Activated CD4-positive, alpha-beta T cell treated with anti-CD3 and anti-CD28 coated beads for 36 hours (primary cell): ENCODE measurements at regions not wholly inside any gene's neighbourhood (a gene's known extent, or its start where the extent isn't known, plus 50 kb on each side); places are given as distances from the start of the nearest gene placed in this dataset.
"Not testable (repeated sequence)": the region's sequence is repeated elsewhere in the genome, so short reads cannot be mapped to it uniquely, and the experiment has no call there.

Source experiments
- ATAC-seq: fragments of 200-7000 bp; cut with Tn5 transposase; one replicate; pipeline ENCODE4 v1.10.0; 2021; ENCODE audit warnings: mild to moderate bottlenecking, moderate library complexity
- CTCF ChIA-PET: fragments of 350-600 bp; sonication (Branson Sonifier 250); formaldehyde crosslinking; loops from one replicate; lab custom pipeline; 2021; ENCODE audit warnings: antibody characterized with exemption; lab: Charles Lee
- POLR2A ChIA-PET: fragments of 350-600 bp; sonication (Branson Sonifier 250); formaldehyde crosslinking; loops from one replicate; lab custom pipeline; 2021; ENCODE audit warnings: antibody characterized with exemption, inconsistent platforms; lab: Charles Lee
- DNase-seq: peaks from one replicate; pipeline ENCODE4 v3.0.0-alpha.2; 2020
- H3K27ac Mint-ChIP-seq: one replicate; pipeline ENCODE4 v1.8.0; 2021; ENCODE audit warnings: mixed read lengths
- H3K27me3 Mint-ChIP-seq: one replicate; pipeline ENCODE4 v1.8.0; 2021; ENCODE audit warnings: mixed read lengths
- H3K36me3 Mint-ChIP-seq: one replicate; pipeline ENCODE4 v1.8.0; 2021; ENCODE audit warnings: low read depth, mixed read lengths
- H3K4me1 Mint-ChIP-seq: one replicate; pipeline ENCODE4 v1.8.0; 2021; ENCODE audit warnings: mixed read lengths
- H3K4me3 Mint-ChIP-seq: one replicate; pipeline ENCODE4 v1.8.0; 2021; ENCODE audit warnings: mild to moderate bottlenecking, moderate library complexity, mixed read lengths
- H3K9me3 Mint-ChIP-seq: one replicate; pipeline ENCODE4 v1.8.0; 2021; ENCODE audit warnings: low read depth, mixed read lengths
- intact Hi-C, 2 experiments: fragments of 100-400 bp; cut with DNase I in 1 of 2; cut with micrococcal nuclease in 1 of 2; formaldehyde crosslinking; loops; one replicate each; pipeline versions ENCODE4 v1.14.2 to v1.15.1; 2022 to 2024; cut with DNase I, micrococcal nuclease

DNA sequence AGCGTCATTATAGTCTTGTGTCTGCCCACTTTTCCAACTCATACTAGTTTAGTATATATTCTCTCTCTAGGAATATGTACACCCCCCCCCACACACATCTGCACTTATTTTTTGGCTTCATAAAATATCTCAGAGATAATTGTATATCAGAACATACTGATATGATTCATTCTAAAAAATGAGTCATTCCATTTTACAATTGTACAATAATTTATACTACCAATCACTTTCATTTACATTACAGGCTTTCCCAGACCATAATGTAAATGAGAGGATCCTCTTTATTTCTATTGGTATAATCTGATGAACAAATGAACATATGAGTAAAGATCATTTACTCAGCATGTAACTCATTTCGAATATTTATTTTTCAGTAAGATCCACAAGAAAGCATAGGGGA, 1842.9 kb upstream of the C9orf72 start:
- Mint-ChIP-seq H3K9me3 (peaks cover 2% of the 10 kb centered on the region), H3K36me3 (no peaks in the 10 kb centered on the region), H3K4me1 (no peaks in the 10 kb centered on the region), H3K27ac (no peak overlapping the region), H3K4me3 (no peak overlapping the region), H3K27me3 (no peaks in the 10 kb centered on the region)
- ChIA-PET POLR2A (no interaction called here), CTCF (no interaction called here)
- ATAC-seq: no peak
- intact Hi-C loops: no loop called here
- DNase-seq: no peak

GRCh38 chr9:29422438-29422837, 1849.2 kb upstream of the C9orf72 start:
- Mint-ChIP-seq H3K27ac (no peak overlapping the region), H3K4me3 (no peak overlapping the region), H3K4me1 (no peaks in the 10 kb centered on the region), H3K9me3 (peaks cover 7% of the 10 kb centered on the region), H3K27me3 (no peaks in the 10 kb centered on the region), H3K36me3 (no peaks in the 10 kb centered on the region)
- no peak for ATAC-seq
- ChIA-PET CTCF (no interaction called here), POLR2A (no interaction called here)
- intact Hi-C loops: no loop called here
- DNase-seq: no peak

- H3K9me3 Mint-ChIP-seq: peaks cover 10% of the 10 kb centered on the region
- intact Hi-C loops: no loop called here
- H3K36me3 Mint-ChIP-seq: no peaks in the 10 kb centered on the region
- no peak overlapping the region for H3K27ac Mint-ChIP-seq
- no peak overlapping the region for H3K4me3 Mint-ChIP-seq
- H3K27me3 Mint-ChIP-seq: no peaks in the 10 kb centered on the region
- no peak for ATAC-seq
- no peaks in the 10 kb centered on the region for H3K4me1 Mint-ChIP-seq
- ChIA-PET POLR2A (no interaction called here), CTCF (no interaction called here)
- no peak for DNase-seq
These were observed 1858.9 kb upstream of the C9orf72 start for GRCh38 chr9:29432191-29432590.

- ATAC-seq, CTCF ChIA-PET, H3K4me3 Mint-ChIP-seq, H3K27ac Mint-ChIP-seq, DNase-seq, H3K4me1 Mint-ChIP-seq, intact Hi-C loops, POLR2A ChIA-PET, H3K36me3 Mint-ChIP-seq, H3K9me3 Mint-ChIP-seq, H3K27me3 Mint-ChIP-seq: not testable (repeated sequence)
These were observed 1859.4 kb upstream of the C9orf72 start for GRCh38 chr9:29432656-29433055.

- POLR2A ChIA-PET: no interaction called here
- CTCF ChIA-PET: no interaction called here
- H3K4me3 Mint-ChIP-seq: no peak overlapping the region
These were observed 1862.1 kb upstream of the C9orf72 start for GRCh38 chr9:29435368-29435767.

GRCh38 chr9:29437526-29437925, 1864.2 kb upstream of the C9orf72 start:
- ATAC-seq: no peak
- POLR2A ChIA-PET: no interaction called here

More at GRCh38 chr9:29435368-29435767, 1862.1 kb upstream of the C9orf72 start:
- ATAC-seq: no peak
- DNase-seq: no peak
- no peaks in the 10 kb centered on the region for H3K36me3 Mint-ChIP-seq
- intact Hi-C loops: no loop called here
- no peaks in the 10 kb centered on the region for H3K4me1 Mint-ChIP-seq
- no peak overlapping the region for H3K27ac Mint-ChIP-seq
- no peaks in the 10 kb centered on the region for H3K27me3 Mint-ChIP-seq
- peaks cover 6% of the 10 kb centered on the region for H3K9me3 Mint-ChIP-seq

DNA sequence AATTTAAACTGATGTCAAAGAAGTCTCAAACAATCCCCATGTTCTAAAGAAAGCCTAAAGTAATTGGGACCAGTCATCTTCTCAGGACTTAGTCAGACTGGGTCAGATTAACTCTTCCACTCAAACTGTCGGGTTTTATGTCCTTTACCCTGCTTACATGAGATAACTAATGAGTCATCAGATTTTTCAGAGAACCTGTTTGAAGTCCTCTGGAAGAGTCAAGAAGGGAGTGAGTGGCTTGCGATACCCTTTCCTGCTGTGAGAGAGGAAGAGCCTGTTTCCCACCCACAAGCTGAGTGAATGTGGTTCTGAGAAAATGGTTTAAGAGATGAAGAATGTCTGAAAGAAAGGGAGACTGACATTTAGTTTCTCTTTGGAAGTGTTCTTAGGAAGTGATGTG, 1866.7 kb upstream of the C9orf72 start:
- no peak for DNase-seq

More at GRCh38 chr9:29437526-29437925, 1864.2 kb upstream of the C9orf72 start:
- H3K27ac Mint-ChIP-seq: no peak overlapping the region
- CTCF ChIA-PET: no interaction called here
- H3K27me3 Mint-ChIP-seq: no peaks in the 10 kb centered on the region
- no peaks in the 10 kb centered on the region for H3K36me3 Mint-ChIP-seq
- H3K9me3 Mint-ChIP-seq: peaks cover 8% of the 10 kb centered on the region
- H3K4me1 Mint-ChIP-seq: no peaks in the 10 kb centered on the region
- no peak overlapping the region for H3K4me3 Mint-ChIP-seq
- DNase-seq: no peak
- intact Hi-C loops: no loop called here

DNA sequence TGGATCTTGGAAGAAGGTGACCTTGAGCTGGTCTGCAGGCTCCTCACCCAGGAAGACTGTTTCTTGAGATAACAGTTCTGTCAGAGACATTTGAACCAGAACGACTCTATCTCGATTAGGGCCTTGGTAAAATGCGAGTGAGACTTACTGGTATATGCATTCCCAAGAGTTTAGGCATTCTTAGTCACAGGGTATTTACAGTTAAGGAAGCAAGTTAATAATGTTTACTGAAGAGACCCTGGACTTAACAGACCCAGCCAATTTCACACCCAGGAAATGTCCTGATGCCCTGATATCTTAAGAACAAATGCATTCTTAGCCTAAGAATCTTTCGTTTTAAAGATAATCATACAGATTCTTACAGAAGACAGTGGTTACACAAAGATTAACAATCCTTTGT, 1867.2 kb upstream of the C9orf72 start:
- POLR2A ChIA-PET: no interaction called here
- DNase-seq (no peak), ATAC-seq (no peak)
- no peaks in the 10 kb centered on the region for H3K36me3 Mint-ChIP-seq
- H3K27ac Mint-ChIP-seq: no peak overlapping the region
- CTCF ChIA-PET: no interaction called here
- H3K4me3 Mint-ChIP-seq: no peak overlapping the region
- intact Hi-C loops: no loop called here
- peaks cover 6% of the 10 kb centered on the region for H3K9me3 Mint-ChIP-seq
- no peaks in the 10 kb centered on the region for H3K27me3 Mint-ChIP-seq
- no peaks in the 10 kb centered on the region for H3K4me1 Mint-ChIP-seq

More for the DNA sequence above, 1866.7 kb upstream of the C9orf72 start:
- intact Hi-C loops: no loop called here
- Mint-ChIP-seq H3K4me1 (no peaks in the 10 kb centered on the region), H3K36me3 (no peaks in the 10 kb centered on the region), H3K27ac (no peak overlapping the region), H3K9me3 (peaks cover 6% of the 10 kb centered on the region), H3K27me3 (no peaks in the 10 kb centered on the region), H3K4me3 (no peak overlapping the region)
- CTCF ChIA-PET: no interaction called here
- POLR2A ChIA-PET: no interaction called here
- no peak for ATAC-seq

GRCh38 chr9:29445751-29446150, 1872.5 kb upstream of the C9orf72 start:
- CTCF ChIA-PET: no interaction called here
- intact Hi-C loops: no loop called here
- Mint-ChIP-seq H3K27ac (no peak overlapping the region), H3K27me3 (no peaks in the 10 kb centered on the region), H3K36me3 (no peaks in the 10 kb centered on the region), H3K9me3 (peaks cover 4% of the 10 kb centered on the region), H3K4me1 (no peaks in the 10 kb centered on the region), H3K4me3 (no peak overlapping the region)
- POLR2A ChIA-PET: no interaction called here
- DNase-seq (no peak), ATAC-seq (no peak)

GRCh38 chr9:29449306-29449705, 1876.0 kb upstream of the C9orf72 start:
- ChIA-PET POLR2A (no interaction called here), CTCF (no interaction called here)
- no peaks in the 10 kb centered on the region for H3K36me3 Mint-ChIP-seq
- no peak for ATAC-seq
- H3K4me1 Mint-ChIP-seq: no peaks in the 10 kb centered on the region
- no peak overlapping the region for H3K27ac Mint-ChIP-seq
- H3K4me3 Mint-ChIP-seq: no peak overlapping the region
- peaks cover 7% of the 10 kb centered on the region for H3K9me3 Mint-ChIP-seq
- DNase-seq: no peak
- H3K27me3 Mint-ChIP-seq: no peaks in the 10 kb centered on the region
- intact Hi-C loops: no loop called here

- intact Hi-C loops, H3K27ac Mint-ChIP-seq, H3K4me3 Mint-ChIP-seq, CTCF ChIA-PET, H3K27me3 Mint-ChIP-seq, H3K36me3 Mint-ChIP-seq, H3K9me3 Mint-ChIP-seq, DNase-seq, POLR2A ChIA-PET, H3K4me1 Mint-ChIP-seq, ATAC-seq: not testable (repeated sequence)
These were observed 1877.1 kb upstream of the C9orf72 start for GRCh38 chr9:29450343-29450875.

- POLR2A ChIA-PET: no interaction called here
- DNase-seq (no peak), ATAC-seq (no peak)
- H3K27me3 Mint-ChIP-seq: no peaks in the 10 kb centered on the region
- H3K4me3 Mint-ChIP-seq: no peak overlapping the region
- H3K4me1 Mint-ChIP-seq: no peaks in the 10 kb centered on the region
- CTCF ChIA-PET: no interaction called here
- H3K27ac Mint-ChIP-seq: no peak overlapping the region
- H3K36me3 Mint-ChIP-seq: no peaks in the 10 kb centered on the region
- peaks cover 17% of the 10 kb centered on the region for H3K9me3 Mint-ChIP-seq
- intact Hi-C loops: no loop called here
These were observed 1883.7 kb upstream of the C9orf72 start for GRCh38 chr9:29456940-29457339.

DNA sequence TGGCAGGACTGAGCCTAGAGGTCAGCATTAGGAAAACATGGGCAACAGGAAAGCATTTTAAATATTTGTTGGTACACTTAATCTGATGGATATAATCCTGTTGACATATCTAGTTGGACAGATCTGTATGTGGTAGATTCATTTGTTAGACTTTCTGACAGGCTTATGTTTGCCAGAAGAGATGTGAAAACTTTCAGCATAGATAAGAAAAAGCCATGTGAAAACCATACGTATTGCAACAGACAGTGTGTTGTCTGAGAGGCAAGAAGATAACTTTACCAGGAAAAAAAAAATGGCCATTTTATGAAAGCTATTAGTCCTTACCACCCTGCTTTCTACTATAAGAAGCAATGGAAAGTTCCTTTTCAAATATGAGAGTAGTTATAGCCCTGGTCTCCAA, 1902.2 kb upstream of the C9orf72 start:
- intact Hi-C loops: no loop called here
- Mint-ChIP-seq H3K27ac (no peak overlapping the region), H3K9me3 (peaks cover 10% of the 10 kb centered on the region), H3K36me3 (no peaks in the 10 kb centered on the region), H3K4me3 (no peak overlapping the region), H3K27me3 (no peaks in the 10 kb centered on the region), H3K4me1 (no peaks in the 10 kb centered on the region)
- ATAC-seq (no peak), DNase-seq (no peak)
- ChIA-PET POLR2A (no interaction called here), CTCF (interaction anchor here (0.6 kb wide), 1 partner anchor 175 kb away, joined by 3 read pairs; no protein-coding TSS in a partner anchor)
